ENCODE measurements at regions not wholly inside any gene's neighbourhood (a gene's known extent, or its start where the extent isn't known, plus 50 kb on each side); places are given as distances from the start of the nearest gene placed in this dataset.

- DNase-seq (ENCODE audit: low read depth, low spot score) = no peak
Measured at GRCh38 chrX:9087271-9088040, 53.5 kb upstream of the FAM9B start.

- no peak for DNase-seq (ENCODE audit: low read depth, low spot score)
Measured at GRCh38 chrX:9088896-9089295, 55.0 kb upstream of the FAM9B start.

GRCh38 chrX:9090766-9091165 is 56.8 kb upstream of the FAM9B start:
- DNase-seq (ENCODE audit: low read depth, low spot score) = no peak

- no peak for DNase-seq (ENCODE audit: low read depth, low spot score)
Measured at GRCh38 chrX:9091258-9091657, 57.3 kb upstream of the FAM9B start.

- no peak for DNase-seq (ENCODE audit: low read depth, low spot score)
Measured at GRCh38 chrX:9102956-9103355, 69.0 kb upstream of the FAM9B start.

GRCh38 chrX:9108054-9108453 is 74.1 kb upstream of the FAM9B start:
- DNase-seq (ENCODE audit: low read depth, low spot score) = no peak

GRCh38 chrX:9110808-9111207 is 76.9 kb upstream of the FAM9B start:
- no peak for DNase-seq (ENCODE audit: low read depth, low spot score)

GRCh38 chrX:9114245-9114644 is 80.3 kb upstream of the FAM9B start:
- no peak for DNase-seq (ENCODE audit: low read depth, low spot score)

GRCh38 chrX:9117851-9118250 is 83.9 kb upstream of the FAM9B start:
- DNase-seq (ENCODE audit: low read depth, low spot score) = no peak

- DNase-seq (ENCODE audit: low read depth, low spot score) = no peak
Measured at GRCh38 chrX:9122519-9123245, 88.8 kb upstream of the FAM9B start.

- no peak for DNase-seq (ENCODE audit: low read depth, low spot score)
Measured at GRCh38 chrX:9127986-9128385, 94.1 kb upstream of the FAM9B start.

GRCh38 chrX:9130031-9130430 is 96.1 kb upstream of the FAM9B start:
- no peak for DNase-seq (ENCODE audit: low read depth, low spot score)

GRCh38 chrX:9131066-9131465 is 97.1 kb upstream of the FAM9B start:
- no peak for DNase-seq (ENCODE audit: low read depth, low spot score)

GRCh38 chrX:9132036-9132638 is 98.2 kb upstream of the FAM9B start:
- DNase-seq (ENCODE audit: low read depth, low spot score) = no peak

- DNase-seq (ENCODE audit: low read depth, low spot score) = no peak
Measured at GRCh38 chrX:9133426-9133825, 99.5 kb upstream of the FAM9B start.

- DNase-seq (ENCODE audit: low read depth, low spot score) = no peak
Measured at GRCh38 chrX:9134366-9134765, 100.4 kb upstream of the FAM9B start.

GRCh38 chrX:9135901-9136510 is 102.1 kb upstream of the FAM9B start:
- DNase-seq (ENCODE audit: low read depth, low spot score) = no peak

- DNase-seq (ENCODE audit: low read depth, low spot score) = no peak
Measured at GRCh38 chrX:9137152-9137551, 103.2 kb upstream of the FAM9B start.

GRCh38 chrX:9141496-9141895 is 107.6 kb upstream of the FAM9B start:
- DNase-seq (ENCODE audit: low read depth, low spot score) = no peak

- no peak for DNase-seq (ENCODE audit: low read depth, low spot score)
Measured at GRCh38 chrX:9144701-9145241, 110.8 kb upstream of the FAM9B start.

GRCh38 chrX:9146657-9147056 is 112.7 kb upstream of the FAM9B start:
- no peak for DNase-seq (ENCODE audit: low read depth, low spot score)

- DNase-seq (ENCODE audit: low read depth, low spot score) = no peak
Measured at GRCh38 chrX:9147086-9147485, 113.2 kb upstream of the FAM9B start.

Measured in smooth muscle cell of the brain vasculature (primary cell).